Activated CD4-positive, alpha-beta T cell treated with anti-CD3 and anti-CD28 coated beads for 4 hours (primary cell): ENCODE measurements at regions not wholly inside any gene's neighbourhood (a gene's known extent, or its start where the extent isn't known, plus 50 kb on each side); places are given as distances from the start of the nearest gene placed in this dataset.

Experiments used
- DNase-seq, 2 donors: peaks; one replicate each; pipeline ENCODE4 v3.0.0-alpha.2; 2020

DNA sequence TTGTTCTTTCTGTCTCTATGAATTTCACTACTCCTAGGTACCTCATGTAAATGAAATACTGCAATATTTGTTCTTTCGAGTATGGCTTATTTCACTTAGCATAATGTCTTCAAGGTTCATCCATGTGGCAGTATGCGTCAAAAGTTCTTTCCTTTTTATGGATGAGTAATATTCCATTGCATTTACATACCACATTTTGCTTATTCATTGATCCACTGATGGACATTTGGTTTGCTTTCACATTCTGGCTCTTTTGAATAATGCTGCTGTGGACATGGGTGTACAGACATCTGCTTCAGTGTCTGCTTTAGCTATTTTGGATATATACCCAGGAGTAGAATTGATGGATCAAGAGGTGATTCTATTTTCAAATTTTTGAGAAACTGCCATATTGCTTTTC is 144.2 kb upstream of the PAPPA start:
- no peak for DNase-seq

DNA sequence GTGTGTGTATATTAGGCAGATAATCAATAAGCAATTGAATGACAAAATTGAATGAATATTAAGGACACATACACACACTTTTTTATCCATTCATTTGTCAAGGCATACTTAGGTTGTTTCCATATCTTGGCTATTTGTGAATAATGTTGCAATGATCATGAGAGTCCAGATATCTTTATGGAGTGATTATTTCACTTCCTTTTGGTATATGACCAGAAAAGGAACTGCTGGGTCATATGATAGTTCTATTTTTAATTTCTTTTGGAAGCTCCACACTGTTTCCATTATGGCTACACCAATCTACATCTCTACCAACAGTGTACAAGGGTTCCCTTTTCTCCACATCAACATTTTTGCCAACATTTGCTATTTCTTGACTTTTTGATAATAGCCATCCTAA is 137.7 kb upstream of the PAPPA start:
- DNase-seq = no peak

DNA sequence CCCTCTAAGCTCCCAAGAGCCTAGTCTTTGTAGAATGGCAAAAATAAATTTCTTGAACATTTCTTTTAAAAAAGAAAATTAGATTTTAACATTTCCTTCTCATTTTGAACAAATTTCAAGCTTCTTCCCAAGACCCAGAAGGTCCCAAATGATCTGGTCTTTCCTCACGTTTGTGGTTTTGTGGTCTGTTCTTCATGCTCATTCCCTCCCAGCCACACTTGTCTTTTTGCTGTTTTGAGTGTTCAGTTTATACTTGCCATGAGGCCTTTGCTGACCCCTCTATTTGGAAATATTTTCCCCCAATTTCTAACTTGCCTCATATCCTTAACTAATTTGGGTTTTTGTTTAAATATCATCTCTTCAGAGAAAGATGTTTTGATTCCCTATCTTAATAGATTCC is 133.4 kb upstream of the PAPPA start:
- DNase-seq = no peak

DNA sequence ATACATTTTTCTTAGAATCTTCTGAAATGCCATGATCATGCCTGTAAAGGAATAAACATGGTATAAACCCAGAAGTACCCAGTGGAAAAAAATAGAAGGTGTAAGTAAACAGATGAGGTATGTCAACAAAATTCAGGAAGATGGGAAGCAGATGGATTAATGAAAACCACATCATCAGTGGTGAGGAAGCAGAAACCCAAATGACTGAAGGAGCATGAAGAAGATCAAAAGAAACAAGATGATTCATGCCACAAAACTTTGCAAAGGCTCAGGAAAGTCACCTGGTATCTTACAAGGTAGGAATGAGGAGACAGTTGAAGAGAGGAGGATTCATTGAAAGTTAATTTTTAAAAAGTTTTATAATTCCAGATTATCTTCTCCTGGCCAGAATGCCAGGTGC is 132.8 kb upstream of the PAPPA start:
- DNase-seq = no peak

DNA sequence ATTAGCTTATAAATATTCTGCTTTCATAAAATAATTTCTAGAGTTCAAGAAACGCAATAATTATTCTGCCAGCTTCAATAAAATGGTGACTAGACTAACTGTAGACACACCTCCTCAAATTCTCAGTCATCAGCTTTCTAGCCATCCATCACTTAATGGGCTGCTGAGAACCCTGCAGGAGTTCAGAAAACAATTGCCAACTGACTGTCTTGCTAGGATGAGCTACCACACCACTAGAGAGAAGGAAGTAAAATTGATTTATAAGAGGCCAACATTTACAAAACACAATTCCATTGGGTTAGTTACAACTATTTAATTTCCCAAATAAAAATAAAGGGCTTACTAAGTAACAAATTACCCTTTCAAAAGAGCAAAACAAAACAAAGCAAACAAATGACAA is 126.5 kb upstream of the PAPPA start:
- DNase-seq = no peak

GRCh38 chr9:116027511-116027910 is 126.1 kb upstream of the PAPPA start:
- DNase-seq = no peak

- no peak for DNase-seq
Observed at GRCh38 chr9:116027951-116028350, 125.6 kb upstream of the PAPPA start.

DNA sequence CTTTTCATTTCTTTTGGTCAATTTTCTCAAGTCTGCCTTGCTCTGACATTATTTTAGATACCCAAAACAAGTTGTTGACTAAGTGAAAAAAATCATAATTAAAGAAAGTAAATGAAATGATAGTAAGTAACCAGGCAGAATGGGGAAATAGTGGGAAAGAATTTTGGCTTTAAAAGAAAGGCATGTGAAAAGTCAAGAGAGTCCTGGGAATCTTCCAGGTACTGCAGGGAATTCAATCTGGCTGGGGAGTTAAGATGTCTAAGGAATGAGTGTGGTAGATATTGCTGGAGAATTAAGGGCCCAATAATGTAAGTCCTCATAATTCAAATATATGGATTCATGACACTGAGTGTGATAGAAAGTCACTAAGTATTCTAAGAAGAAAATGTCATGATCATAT is 123.1 kb upstream of the PAPPA start:
- no peak for DNase-seq

DNA sequence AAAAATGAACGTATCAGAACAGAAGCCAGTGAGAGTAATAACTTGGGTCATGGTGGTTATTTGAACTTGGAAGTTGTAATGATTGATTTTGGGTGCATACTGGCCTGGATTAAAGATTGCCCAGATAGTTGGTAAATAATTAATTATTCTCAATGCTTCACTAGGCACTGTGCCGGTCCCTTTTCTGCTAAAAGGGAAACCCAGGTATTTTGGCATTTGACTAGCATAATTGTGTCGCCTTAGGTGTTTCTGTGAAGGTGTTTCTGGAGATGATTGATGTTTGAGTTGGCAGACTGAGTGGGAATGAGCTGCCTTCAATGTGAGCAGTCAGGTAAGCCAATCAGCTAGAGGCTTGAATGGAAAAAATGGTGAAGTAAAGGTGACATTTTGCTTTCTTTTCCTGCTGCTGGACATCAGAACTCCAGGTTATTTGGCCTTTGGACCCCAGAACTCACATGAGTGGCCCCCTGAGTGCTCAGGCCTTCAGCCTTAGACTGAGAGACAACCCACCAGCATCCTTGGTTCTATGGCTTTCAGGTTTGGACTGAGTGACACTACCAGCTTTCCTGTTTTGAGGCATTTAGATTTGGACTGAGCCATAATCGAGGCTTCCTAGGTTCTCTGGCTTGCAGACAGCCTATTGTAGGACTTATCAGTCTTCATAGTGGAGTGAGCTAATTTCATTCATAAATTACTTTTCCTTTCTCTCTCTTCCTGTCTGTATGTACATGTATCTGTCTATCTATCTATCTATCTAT is 120.7 kb upstream of the PAPPA start:
- no peak for DNase-seq

DNA sequence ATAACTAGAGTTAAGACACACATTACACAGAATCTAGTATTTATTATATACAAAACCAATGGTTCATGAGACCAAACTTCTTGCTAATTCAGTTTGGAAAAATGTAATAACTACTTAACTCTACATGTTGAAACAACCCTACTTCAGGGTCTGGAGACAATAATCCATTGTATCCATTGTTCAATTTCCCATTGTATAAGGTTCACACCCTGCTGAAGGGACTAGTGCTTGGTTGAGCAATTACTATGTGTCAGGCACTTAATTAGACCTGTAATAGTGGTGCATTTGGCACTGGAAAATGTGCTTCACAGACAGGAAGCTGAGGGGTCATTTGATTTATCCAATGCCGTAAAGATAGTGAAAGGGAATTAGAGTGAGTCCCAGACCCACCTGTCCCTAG is 114.3 kb upstream of the PAPPA start:
- no peak for DNase-seq

GRCh38 chr9:116039893-116040292 is 113.7 kb upstream of the PAPPA start:
- no peak for DNase-seq

- no peak for DNase-seq
Observed at GRCh38 chr9:116042321-116042720, 111.3 kb upstream of the PAPPA start.

DNA sequence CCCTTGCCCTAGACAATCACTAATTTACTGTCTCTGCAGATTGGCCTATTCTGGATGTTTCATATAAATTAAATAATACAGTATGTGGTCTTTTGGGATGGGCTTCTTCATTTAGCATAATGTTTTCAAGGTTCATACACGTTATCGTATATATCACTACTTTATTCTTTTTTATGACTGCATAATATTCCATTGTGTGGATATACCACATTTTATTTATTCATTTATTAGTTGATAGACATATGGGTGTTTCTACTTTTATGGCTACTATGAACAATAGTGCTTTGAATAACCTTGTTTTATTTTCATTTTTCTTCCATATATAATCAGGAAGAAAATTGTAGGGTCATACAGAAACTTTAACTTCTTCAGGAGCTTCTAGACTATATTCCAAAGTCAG is 108.5 kb upstream of the PAPPA start:
- DNase-seq = no peak

- DNase-seq = no peak
Observed at GRCh38 chr9:116048081-116048480, 105.5 kb upstream of the PAPPA start.

DNA sequence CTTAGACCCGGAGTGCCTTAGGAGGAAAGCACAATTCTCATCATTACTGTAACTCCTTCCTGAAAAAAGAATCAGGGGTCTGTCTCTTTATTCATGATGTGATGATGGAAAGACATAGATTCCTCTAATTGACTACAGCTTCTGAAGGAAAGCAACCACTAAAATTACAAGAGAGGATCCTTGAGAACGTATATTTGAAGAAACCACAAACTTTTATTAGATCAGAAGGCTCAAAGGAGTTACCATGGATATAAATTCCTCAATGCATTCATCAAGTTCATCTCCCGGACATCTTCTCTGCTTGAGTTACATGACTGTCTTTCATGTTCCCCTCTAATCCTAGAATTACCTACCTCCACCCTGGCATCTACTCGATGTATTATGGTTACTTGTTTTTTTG is 104.1 kb upstream of the PAPPA start:
- DNase-seq = no peak

- no peak for DNase-seq
Observed at GRCh38 chr9:116051528-116051927, 102.1 kb upstream of the PAPPA start.

GRCh38 chr9:116055536-116055935 is 98.1 kb upstream of the PAPPA start:
- no peak for DNase-seq

DNA sequence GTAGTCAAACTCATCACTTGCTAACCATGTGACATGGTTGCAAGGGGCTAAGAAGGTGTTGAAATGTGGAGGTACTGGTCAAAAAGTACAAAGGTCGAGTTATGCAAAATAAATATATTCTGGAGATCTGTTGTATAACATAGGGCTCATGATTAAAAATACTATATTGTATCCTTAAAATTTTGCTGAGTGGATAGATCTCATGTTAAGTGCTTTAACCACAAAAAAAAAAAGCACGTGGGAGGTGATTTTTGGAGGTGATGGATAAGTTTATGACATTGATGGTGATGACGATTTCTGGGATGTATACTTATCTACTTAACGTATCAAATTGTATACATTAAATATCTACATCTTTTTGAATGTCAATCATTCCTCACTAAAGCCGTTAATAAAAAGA is 96.2 kb upstream of the PAPPA start:
- no peak for DNase-seq

DNA sequence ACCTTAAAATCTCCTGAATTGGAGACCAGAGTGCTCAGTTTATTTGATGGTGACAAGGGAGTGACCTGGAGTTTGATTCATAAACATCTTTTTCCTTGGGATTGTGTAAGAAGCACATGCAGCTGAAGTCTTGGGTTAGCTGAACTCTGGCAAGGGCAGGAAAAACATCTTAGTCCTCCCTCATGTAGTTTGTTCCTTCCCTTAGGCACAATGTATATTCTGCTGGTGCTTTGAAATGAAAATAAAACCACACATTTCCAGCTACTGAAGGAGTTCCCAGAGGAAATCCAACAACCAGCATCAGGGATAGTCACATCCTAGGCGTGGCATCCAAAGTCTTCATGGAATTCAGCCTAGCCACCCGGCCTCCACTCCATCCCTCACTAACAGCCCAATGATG is 95.2 kb upstream of the PAPPA start:
- DNase-seq = no peak

GRCh38 chr9:116059466-116059865 is 94.1 kb upstream of the PAPPA start:
- no peak for DNase-seq

DNA sequence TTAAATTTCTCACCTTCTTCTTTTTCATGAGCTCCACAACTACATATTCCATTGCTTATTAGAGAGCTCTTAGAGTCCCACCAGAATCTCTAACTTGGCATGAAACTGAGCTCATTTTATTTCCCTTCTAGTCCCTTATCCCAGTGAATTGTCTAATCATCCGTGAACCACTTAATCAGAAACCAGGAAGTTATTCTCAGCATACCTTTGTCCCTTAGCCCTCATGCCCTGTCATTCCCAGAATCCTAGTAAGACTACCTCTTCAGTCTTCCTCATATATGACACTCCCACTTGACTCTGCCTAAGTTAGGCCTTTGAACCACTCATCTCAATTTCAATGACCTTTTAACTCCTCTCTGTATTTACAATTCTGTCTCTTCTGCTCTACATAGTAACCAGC is 93.0 kb upstream of the PAPPA start:
- DNase-seq = no peak

- no peak for DNase-seq
Observed at GRCh38 chr9:116061546-116062205, 91.9 kb upstream of the PAPPA start.

- no peak for DNase-seq
Observed at GRCh38 chr9:116062206-116062550, 91.4 kb upstream of the PAPPA start.

- DNase-seq = no peak
Observed at GRCh38 chr9:116064970-116065369, 88.6 kb upstream of the PAPPA start.

- no peak for DNase-seq
Observed at GRCh38 chr9:116066221-116066620, 87.4 kb upstream of the PAPPA start.
